Heart right ventricle (tissue), 16 donors: ENCODE measurements at regions not wholly inside any gene's neighbourhood (a gene's known extent, or its start where the extent isn't known, plus 50 kb on each side); places are given as distances from the start of the nearest gene placed in this dataset.

Experiments used
- ATAC-seq, 8 donors: fragments of 200-7000 bp; cut with Tn5 transposase; one replicate each; pipeline ENCODE4 v1.9.1; 2020; ENCODE audit warnings: mild to moderate bottlenecking in 8 of 8, moderate library complexity in 8 of 8, moderate number of reproducible peaks in 1 of 8
- DNase-seq, 2 donors: peaks; one replicate each; pipeline ENCODE4 v3.0.0-alpha.2; 2020
- H3K27ac ChIP-seq, 10 donors: fragments of 200-600 bp; sonication (generic) in 2 of 10; one replicate each; pipeline versions ENCODE4 v1.5.0 to v1.8.0; 2020 to 2022; ENCODE audit warnings: mild to moderate bottlenecking in 3 of 10
- H3K27me3 ChIP-seq, 7 donors: fragments of 200-600 bp; one replicate each; pipeline ENCODE4 v1.8.0; 2021 to 2022; ENCODE audit warnings: mild to moderate bottlenecking in 2 of 7
- H3K36me3 ChIP-seq, 9 donors: fragments of 200-600 bp; sonication (generic) in 1 of 9; one replicate each; pipeline versions ENCODE4 v1.5.0 to v1.8.0; 2020 to 2022; ENCODE audit warnings: mild to moderate bottlenecking in 2 of 9
- H3K4me1 ChIP-seq, 9 donors: fragments of 200-600 bp; sonication (generic) in 1 of 9; one replicate each; pipeline versions ENCODE4 v1.5.0 to v1.8.0; 2020 to 2022; ENCODE audit warnings: mild to moderate bottlenecking in 4 of 9
- H3K4me3 ChIP-seq, 10 donors: fragments of 200-600 bp; sonication (generic) in 2 of 10; one replicate each; pipeline versions ENCODE4 v1.5.0 to v1.8.0; 2020 to 2022; ENCODE audit warnings: mild to moderate bottlenecking in 7 of 10, moderate library complexity in 2 of 10
- H3K9me3 ChIP-seq, 11 donors: fragments of 200-600 bp in 10 of 11; sonication (generic) in 2 of 11; one replicate each; pipeline versions ENCODE4 v1.5.0 to v1.8.0; 2013 to 2022; ENCODE audit warnings: mild to moderate bottlenecking in 2 of 11, control low read depth in 1 of 11, moderate library complexity in 1 of 11
- WGBS, 2 donors: extraction: QIAGEN DNeasy Blood & Tissue Kit; methylation state at CpG; one replicate each; pipeline ENCODE4 v1.1.7; 2013; ENCODE audit warnings: inconsistent platforms in 1 of 2; 5-methylcytosine and 5-hydroxymethylcytosine counted together
- intact Hi-C, 10 donors: fragments of 100-400 bp; cut with DNase I; formaldehyde crosslinking; loops; one replicate each; pipeline versions ENCODE4 v1.11.1 to v1.14.2; 2022
- TF ChIP-seq, protein P1 (sequence below), 9 donors: fragments of 200-600 bp; sonication (generic) in 2 of 9; IDR thresholded peaks; one replicate each; pipeline versions ENCODE4 v1.5.0 to v1.8.0; 2021 to 2022; ENCODE audit warnings: antibody characterized with exemption in 9 of 9, mild to moderate bottlenecking in 5 of 9, moderate library complexity in 1 of 9
- donor health status: Arrhythmogenic right ventricular cardiomyopathy.
- donor health status: ischemic (EF 13 %, LVEDD 7.1; RV severe dilation, severe dysfunction).
- donor health status: healthy with polysubstance abuse.
- donor health status: DM: no; HTN: yes; CAD: no.
- donor health status: DM: no; HTN: no; CAD: no.
- donor health status: ischemic (EF 25% LVEDD 6.9; RV normal size, moderate dysfunction).
- donor health status: ischemic (EF 25% LVEDD 5.7; RV mildly dilated, moderate dysfunction).
- donor health status: healthy.
- donor health status: DM: yes; HTN: yes; CAD: no.
- donor health status: Ischemic cardiomyopathy.
- donor health status: ischemic (EF 35%, LVEDD 5.7; RV mildly dilated, moderate dysfunction).
- donor health status: nonischemic (EF 11% LVEDD 7.7; RV severe dilation, severe dysfunction).
- donor health status: DM: yes; HTN: yes; CAD: no.
- donor health status: PGD.
- donor health status: ischemic (EF 29% LVEDD 5.4; RV normal size, mild dysfunction).
- donor health status: nonischemic (EF 23%, LVEDD 6.1; RV moderate dilation, normal function).

DNA sequence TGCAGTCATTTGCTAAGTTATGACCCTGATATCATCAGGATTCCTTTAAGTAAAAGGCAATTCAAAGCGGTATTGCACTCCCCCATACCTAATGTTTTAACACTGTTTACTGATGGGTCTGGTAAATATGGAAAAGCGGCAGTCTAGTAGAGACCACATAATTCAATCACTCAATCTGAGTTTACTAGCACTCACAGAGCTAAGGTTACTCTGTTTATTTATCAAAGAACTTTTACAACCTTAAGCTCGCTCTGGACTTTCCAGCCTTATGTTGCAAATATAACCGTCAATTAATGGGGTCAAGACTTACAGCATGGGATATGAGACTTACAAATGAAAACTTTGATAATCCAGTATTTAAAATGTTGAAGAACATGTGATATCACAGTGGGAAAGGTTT is 124.5 kb upstream of the ZCCHC13 start:
- intact Hi-C loops, result no loop called here
- Histone ChIP-seq H3K36me3 (no peaks in the 10 kb centered on the region), H3K27me3 (peaks cover 0 to 38% (median 0%) of the 10 kb centered on the region in 7 donors), H3K9me3 (peaks cover 0 to 5% (median 0%) of the 10 kb centered on the region in 11 donors), H3K27ac (no peak overlapping the region), H3K4me1 (no peaks in the 10 kb centered on the region), H3K4me3 (no peak overlapping the region)
- WGBS, 2 donors, result 93 to 95% methylated on average over 4 of the region's 4 CpGs
- TF ChIP-seq, protein P1, sequence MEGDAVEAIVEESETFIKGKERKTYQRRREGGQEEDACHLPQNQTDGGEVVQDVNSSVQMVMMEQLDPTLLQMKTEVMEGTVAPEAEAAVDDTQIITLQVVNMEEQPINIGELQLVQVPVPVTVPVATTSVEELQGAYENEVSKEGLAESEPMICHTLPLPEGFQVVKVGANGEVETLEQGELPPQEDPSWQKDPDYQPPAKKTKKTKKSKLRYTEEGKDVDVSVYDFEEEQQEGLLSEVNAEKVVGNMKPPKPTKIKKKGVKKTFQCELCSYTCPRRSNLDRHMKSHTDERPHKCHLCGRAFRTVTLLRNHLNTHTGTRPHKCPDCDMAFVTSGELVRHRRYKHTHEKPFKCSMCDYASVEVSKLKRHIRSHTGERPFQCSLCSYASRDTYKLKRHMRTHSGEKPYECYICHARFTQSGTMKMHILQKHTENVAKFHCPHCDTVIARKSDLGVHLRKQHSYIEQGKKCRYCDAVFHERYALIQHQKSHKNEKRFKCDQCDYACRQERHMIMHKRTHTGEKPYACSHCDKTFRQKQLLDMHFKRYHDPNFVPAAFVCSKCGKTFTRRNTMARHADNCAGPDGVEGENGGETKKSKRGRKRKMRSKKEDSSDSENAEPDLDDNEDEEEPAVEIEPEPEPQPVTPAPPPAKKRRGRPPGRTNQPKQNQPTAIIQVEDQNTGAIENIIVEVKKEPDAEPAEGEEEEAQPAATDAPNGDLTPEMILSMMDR (IDR thresholded peaks at IDR 0.05), result no peak
- ATAC-seq (no peak), DNase-seq (no peak)

DNA sequence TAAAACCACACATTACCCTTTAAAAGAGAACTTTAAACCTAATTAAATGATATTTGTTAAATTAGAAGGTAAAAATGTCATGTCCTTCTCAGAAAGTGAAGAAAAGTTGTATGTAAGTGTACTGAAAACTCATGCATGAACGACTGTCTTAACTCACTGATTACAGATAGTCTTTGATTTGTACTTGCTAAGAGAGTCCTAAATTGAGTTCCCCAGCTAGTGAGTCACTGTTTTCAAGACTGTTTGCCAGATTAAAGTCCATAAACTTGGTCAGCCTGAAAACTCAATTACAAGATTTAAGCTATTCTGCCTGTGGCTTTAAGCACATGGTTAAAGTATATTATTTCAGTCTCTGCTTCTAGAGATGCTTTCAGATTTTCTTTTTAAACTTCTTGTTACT is 124.9 kb upstream of the ZCCHC13 start:
- H3K4me3 ChIP-seq, result no peak overlapping the region
- H3K27me3 ChIP-seq, result peaks cover 0 to 38% (median 0%) of the 10 kb centered on the region in 7 donors
- TF ChIP-seq, protein P1 (IDR thresholded peaks at IDR 0.05), result no peak
- ATAC-seq (no peak), DNase-seq (no peak)
- peaks cover 0 to 8% (median 0%) of the 10 kb centered on the region in 11 donors for H3K9me3 ChIP-seq
- H3K36me3 ChIP-seq, result no peaks in the 10 kb centered on the region
- H3K27ac ChIP-seq, result no peak overlapping the region
- H3K4me1 ChIP-seq, result no peaks in the 10 kb centered on the region
- WGBS, 2 donors, result 39 to 42% methylated on average over 1 of the region's 1 CpG
- intact Hi-C loops, result no loop called here

DNA sequence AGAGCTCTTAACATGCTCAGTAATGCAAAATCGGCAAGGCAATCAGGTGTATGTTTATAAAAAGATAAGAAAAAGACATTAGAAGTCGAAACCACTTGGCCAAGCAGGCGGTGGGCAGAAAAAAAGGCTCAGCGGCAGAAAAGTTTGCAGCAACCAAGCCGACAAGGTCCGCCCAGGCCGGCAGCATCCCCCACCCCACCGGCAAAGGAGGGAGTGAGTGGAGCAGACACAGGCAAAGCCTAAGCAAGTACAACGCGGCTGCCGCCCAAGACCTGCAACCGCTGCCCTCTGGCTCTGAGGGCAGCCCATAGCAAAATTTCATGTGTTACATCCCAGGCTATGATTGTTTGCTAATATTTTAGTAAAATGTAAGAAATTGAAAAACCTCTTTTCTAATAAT is 125.4 kb upstream of the ZCCHC13 start:
- H3K36me3 ChIP-seq, result no peaks in the 10 kb centered on the region
- H3K4me1 ChIP-seq, result no peaks in the 10 kb centered on the region
- ATAC-seq (no peak), DNase-seq (no peak)
- no peak overlapping the region for H3K4me3 ChIP-seq
- TF ChIP-seq, protein P1 (IDR thresholded peaks at IDR 0.05), result no peak
- peaks cover 0 to 38% (median 0%) of the 10 kb centered on the region in 7 donors for H3K27me3 ChIP-seq
- H3K27ac ChIP-seq, result no peak overlapping the region
- intact Hi-C loops, result no loop called here
- peaks cover 0 to 11% (median 0%) of the 10 kb centered on the region in 11 donors for H3K9me3 ChIP-seq
- WGBS, 2 donors, result 43 to 49% methylated on average over 12 of the region's 12 CpGs

DNA sequence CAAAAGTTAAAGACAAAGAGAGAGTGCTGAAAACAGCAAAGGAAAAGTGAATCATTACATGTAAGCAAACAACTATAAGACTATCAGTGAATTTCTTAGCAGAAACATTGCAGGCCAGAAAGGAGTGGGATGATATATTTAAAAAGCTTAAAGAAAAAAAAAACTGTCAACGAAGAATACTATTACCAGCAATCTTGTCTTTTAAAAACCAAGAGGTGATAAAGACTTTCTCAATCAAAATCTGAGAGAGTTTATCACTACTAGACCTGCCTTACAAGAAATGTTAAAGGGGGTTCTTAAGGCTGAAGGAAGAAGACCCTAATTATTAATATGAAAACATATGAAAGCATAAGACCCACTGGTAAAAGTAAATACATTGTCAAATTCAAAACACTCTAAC is 132.5 kb upstream of the ZCCHC13 start:
- H3K27me3 ChIP-seq, result peaks cover 0 to 8% (median 0%) of the 10 kb centered on the region in 7 donors
- peaks cover 0 to 41% (median 13%) of the 10 kb centered on the region in 11 donors for H3K9me3 ChIP-seq
- DNase-seq, result no peak
- no peaks in the 10 kb centered on the region for H3K4me1 ChIP-seq
- H3K27ac ChIP-seq, result no peak overlapping the region
- peaks cover 0 to 10% (median 0%) of the 10 kb centered on the region in 9 donors for H3K36me3 ChIP-seq
- TF ChIP-seq, protein P1 (IDR thresholded peaks at IDR 0.05), result no peak
- 96 to 100% methylated on average over 1 of the region's 1 CpG for WGBS, 2 donors
- no peak for ATAC-seq
- intact Hi-C loops, result no loop called here
- H3K4me3 ChIP-seq, result no peak overlapping the region
